ENCODE measurements at regions not wholly inside any gene's neighbourhood (a gene's known extent, or its start where the extent isn't known, plus 50 kb on each side); places are given as distances from the start of the nearest gene placed in this dataset.
"Not testable (repeated sequence)": the region's sequence is repeated elsewhere in the genome, so short reads cannot be mapped to it uniquely, and the experiment has no call there.

DNA sequence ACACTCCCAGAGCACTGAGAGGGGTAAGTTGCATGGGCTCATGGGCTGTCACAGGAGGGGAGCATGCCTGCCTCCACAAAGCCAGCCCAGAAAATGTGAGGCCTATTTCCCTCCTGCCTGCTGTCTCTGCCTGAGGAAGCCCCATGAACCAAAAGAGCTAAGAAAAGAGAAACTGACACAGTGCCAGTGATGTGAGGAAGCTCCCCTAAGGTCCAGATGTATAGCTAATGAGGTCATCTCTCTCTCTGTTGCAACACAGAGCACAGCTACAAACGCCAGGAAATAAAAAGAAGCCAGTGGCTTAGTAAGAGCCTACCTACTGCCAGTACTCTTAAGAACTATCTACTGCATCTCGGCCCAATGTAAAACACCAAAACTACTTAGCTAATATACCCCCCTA is 653.5 kb downstream of the NAP1L3 start:
- CTCF ChIA-PET; POLR2A ChIA-PET; H3K27ac Mint-ChIP-seq (ENCODE audit: low read depth, unreplicated experiment); H3K9me3 Mint-ChIP-seq (ENCODE audit: unreplicated experiment); BruUV-seq (replicated peaks); intact Hi-C loops (cut with micrococcal nuclease); H3K36me3 Mint-ChIP-seq (ENCODE audit: insufficient read depth, unreplicated experiment); H3K4me3 Mint-ChIP-seq (ENCODE audit: unreplicated experiment); H3K4me1 Mint-ChIP-seq (ENCODE audit: insufficient read depth, unreplicated experiment): not testable (repeated sequence)
- peak; percentile 52 for DNase-seq (ENCODE audit: unreplicated experiment)
- peaks cover 13% of the 10 kb centered on the region for H3K27me3 Mint-ChIP-seq (ENCODE audit: insufficient read depth, unreplicated experiment)

DNA sequence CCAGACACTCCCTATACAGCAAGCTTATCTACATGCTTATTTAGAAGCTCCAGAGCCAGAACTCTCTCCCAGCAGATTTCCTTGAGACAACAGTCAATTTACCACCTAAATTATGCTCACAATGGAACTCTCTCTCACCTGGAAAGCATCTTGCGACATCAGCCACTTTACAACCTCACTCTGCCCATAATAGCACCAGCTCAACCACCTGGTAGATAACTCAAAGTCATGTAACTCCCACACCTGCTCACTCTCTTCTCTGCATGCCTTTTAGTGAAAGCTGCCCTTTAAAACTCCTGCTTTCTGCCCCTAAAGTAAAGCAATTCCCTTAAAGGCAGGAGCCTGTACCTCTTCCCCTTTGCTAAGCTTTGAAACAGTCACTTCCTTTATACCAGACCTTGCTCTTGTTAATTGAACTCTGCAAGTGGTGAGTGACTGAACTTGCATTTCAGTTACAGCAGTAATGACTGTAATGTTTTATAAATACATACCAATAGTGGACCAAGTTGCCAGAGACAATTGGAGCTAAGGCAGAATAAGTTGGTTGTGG is 658.8 kb downstream of the NAP1L3 start:
- BruUV-seq (replicated peaks); POLR2A ChIA-PET; H3K27ac Mint-ChIP-seq (ENCODE audit: low read depth, unreplicated experiment); H3K9me3 Mint-ChIP-seq (ENCODE audit: unreplicated experiment); intact Hi-C loops (cut with micrococcal nuclease); H3K4me1 Mint-ChIP-seq (ENCODE audit: insufficient read depth, unreplicated experiment); CTCF ChIA-PET; DNase-seq (ENCODE audit: unreplicated experiment); H3K36me3 Mint-ChIP-seq (ENCODE audit: insufficient read depth, unreplicated experiment); H3K4me3 Mint-ChIP-seq (ENCODE audit: unreplicated experiment): not testable (repeated sequence)
- peaks cover 12% of the 10 kb centered on the region for H3K27me3 Mint-ChIP-seq (ENCODE audit: insufficient read depth, unreplicated experiment)

Measured in MCF 10A (cell line).